ENCODE measurements at regions not wholly inside any gene's neighbourhood (a gene's known extent, or its start where the extent isn't known, plus 50 kb on each side); places are given as distances from the start of the nearest gene placed in this dataset.
A peak's percentile ranks its signal among the peaks of the same experiment; 100 is the strongest.

GRCh38 chr2:19205983-19206533 lies 152.4 kb downstream of the OSR1 start:
- Histone ChIP-seq H3K4me3 (ENCODE audit: low read depth, low read length) (no peak overlapping the region), H3K27ac (ENCODE audit: low read depth, low read length) (peak overlapping the region; percentile 0), H3K9me3 (ENCODE audit: control insufficient read depth, insufficient read depth, low read length) (no peaks in the 10 kb centered on the region), H3K27me3 (ENCODE audit: control insufficient read depth, insufficient read depth, low read length) (no peaks in the 10 kb centered on the region)
- ChIA-PET POLR2A (no interaction called here), CTCF (no interaction called here)
- DNase-seq (ENCODE audit: low read depth, low spot score) = no peak
- TF ChIP-seq, protein P1, sequence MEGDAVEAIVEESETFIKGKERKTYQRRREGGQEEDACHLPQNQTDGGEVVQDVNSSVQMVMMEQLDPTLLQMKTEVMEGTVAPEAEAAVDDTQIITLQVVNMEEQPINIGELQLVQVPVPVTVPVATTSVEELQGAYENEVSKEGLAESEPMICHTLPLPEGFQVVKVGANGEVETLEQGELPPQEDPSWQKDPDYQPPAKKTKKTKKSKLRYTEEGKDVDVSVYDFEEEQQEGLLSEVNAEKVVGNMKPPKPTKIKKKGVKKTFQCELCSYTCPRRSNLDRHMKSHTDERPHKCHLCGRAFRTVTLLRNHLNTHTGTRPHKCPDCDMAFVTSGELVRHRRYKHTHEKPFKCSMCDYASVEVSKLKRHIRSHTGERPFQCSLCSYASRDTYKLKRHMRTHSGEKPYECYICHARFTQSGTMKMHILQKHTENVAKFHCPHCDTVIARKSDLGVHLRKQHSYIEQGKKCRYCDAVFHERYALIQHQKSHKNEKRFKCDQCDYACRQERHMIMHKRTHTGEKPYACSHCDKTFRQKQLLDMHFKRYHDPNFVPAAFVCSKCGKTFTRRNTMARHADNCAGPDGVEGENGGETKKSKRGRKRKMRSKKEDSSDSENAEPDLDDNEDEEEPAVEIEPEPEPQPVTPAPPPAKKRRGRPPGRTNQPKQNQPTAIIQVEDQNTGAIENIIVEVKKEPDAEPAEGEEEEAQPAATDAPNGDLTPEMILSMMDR (IDR thresholded peaks at IDR 0.05; ENCODE audit: low read depth, low read length) = no peak

DNA sequence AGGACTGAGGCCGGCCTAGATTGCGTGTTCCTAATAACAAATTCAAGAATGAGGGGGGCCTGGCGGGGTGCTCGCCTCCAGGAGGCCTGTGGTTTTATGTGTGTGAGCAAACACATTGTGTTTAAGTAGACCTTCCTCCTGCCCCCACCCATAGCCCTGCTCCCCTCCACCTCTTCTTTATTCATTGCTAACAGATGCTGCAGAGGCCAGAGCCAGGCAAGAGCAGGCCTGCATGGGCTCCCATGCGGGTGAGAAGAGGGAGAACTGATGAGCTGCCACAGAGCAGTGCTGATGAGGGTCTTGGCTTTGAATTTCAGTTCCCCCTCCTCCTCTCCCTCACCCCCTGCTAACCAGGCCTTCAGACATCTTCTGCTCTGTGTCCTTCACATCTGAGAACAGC lies 154.6 kb downstream of the OSR1 start:
- no peak for DNase-seq (ENCODE audit: low read depth, low spot score)
- H3K4me3 ChIP-seq (ENCODE audit: low read depth, low read length) = no peak overlapping the region
- TF ChIP-seq, protein P1 (IDR thresholded peaks at IDR 0.05; ENCODE audit: low read depth, low read length) = no peak
- no peak overlapping the region for H3K27ac ChIP-seq (ENCODE audit: low read depth, low read length)
- POLR2A ChIA-PET = no interaction called here
- CTCF ChIA-PET = no interaction called here
- no peaks in the 10 kb centered on the region for H3K9me3 ChIP-seq (ENCODE audit: control insufficient read depth, insufficient read depth, low read length)
- no peaks in the 10 kb centered on the region for H3K27me3 ChIP-seq (ENCODE audit: control insufficient read depth, insufficient read depth, low read length)

DNA sequence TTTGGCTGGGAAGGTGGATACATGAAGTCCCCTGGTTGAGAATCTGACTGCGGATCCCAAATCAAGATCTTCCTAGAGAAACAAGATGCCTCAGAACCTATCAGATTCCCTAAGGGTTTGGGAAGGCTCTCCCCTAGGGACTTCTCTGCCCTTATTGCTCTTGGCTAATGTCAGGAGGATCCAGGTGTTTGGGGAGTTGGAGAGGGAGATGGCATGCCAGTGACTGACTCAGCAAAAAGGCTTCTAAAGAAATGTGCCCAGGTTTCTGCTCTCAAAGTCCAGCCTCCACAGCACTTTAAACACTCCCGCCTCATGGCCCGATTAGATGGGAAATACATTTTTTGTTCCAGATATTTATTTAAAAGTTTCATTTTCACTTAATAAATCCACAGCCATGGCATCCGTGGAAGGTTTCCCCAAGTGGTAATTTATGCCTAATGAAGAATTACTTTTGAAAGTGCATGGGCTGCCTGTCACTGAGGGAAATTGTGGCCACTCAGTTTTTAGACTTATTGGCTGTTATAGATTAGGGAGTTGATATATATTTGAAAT lies 156.4 kb downstream of the OSR1 start:
- H3K9me3 ChIP-seq (ENCODE audit: control insufficient read depth, insufficient read depth, low read length) = no peaks in the 10 kb centered on the region
- no peak overlapping the region for H3K4me3 ChIP-seq (ENCODE audit: low read depth, low read length)
- H3K27ac ChIP-seq (ENCODE audit: low read depth, low read length) = no peak overlapping the region
- H3K27me3 ChIP-seq (ENCODE audit: control insufficient read depth, insufficient read depth, low read length) = no peaks in the 10 kb centered on the region
- ChIA-PET POLR2A (no interaction called here), CTCF (interaction anchor here (0.5 kb wide), 1 partner anchor 539 kb away, joined by 3 read pairs; no protein-coding TSS in a partner anchor)
- TF ChIP-seq, protein P1 (IDR thresholded peaks at IDR 0.05; ENCODE audit: low read depth, low read length) = no peak
- DNase-seq (ENCODE audit: low read depth, low spot score) = no peak

DNA sequence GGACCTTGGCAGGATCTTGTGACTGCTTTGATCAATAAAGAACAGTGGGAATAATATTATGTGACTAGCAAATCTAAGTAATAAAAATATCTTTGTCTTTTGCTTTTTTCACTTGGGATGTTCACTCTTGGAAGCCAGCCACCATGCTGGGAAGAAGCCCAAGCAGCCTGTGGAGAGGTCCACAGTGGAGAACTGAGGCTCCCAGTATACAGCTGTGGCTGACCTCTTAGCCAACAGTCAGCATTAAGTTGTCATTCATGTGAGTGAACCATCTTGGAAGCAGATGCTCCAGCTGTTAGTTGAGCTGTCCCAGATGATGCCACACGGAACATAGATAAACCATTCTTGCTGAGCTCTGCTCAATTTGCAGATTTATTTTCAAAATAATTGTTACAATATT lies 160.0 kb downstream of the OSR1 start:
- TF ChIP-seq, protein P1 (IDR thresholded peaks at IDR 0.05; ENCODE audit: low read depth, low read length) = no peak
- POLR2A ChIA-PET = no interaction called here
- no peak overlapping the region for H3K4me3 ChIP-seq (ENCODE audit: low read depth, low read length)
- CTCF ChIA-PET = no interaction called here
- H3K9me3 ChIP-seq (ENCODE audit: control insufficient read depth, insufficient read depth, low read length) = no peaks in the 10 kb centered on the region
- DNase-seq (ENCODE audit: low read depth, low spot score) = no peak
- no peak overlapping the region for H3K27ac ChIP-seq (ENCODE audit: low read depth, low read length)
- no peaks in the 10 kb centered on the region for H3K27me3 ChIP-seq (ENCODE audit: control insufficient read depth, insufficient read depth, low read length)

DNA sequence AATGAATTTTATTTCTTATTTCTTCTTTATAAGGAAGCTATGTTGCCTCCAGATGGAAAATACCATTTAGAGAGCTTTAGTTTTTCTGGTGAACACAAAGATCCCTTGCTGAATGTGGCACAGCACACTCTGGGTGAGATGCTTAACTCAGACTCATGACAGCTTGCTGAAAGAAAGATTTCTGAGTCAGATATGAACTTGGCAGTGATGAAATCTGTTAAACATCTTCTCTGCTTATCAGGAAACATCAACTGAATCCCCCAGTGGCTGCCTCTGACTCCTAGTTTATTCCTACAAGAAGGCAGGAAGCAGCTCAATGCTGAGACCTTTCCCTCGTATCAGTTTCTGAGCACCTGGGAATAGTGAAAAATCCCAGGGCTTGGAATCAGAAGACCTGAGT lies 162.8 kb downstream of the OSR1 start:
- no peak for DNase-seq (ENCODE audit: low read depth, low spot score)
- H3K27me3 ChIP-seq (ENCODE audit: control insufficient read depth, insufficient read depth, low read length) = no peaks in the 10 kb centered on the region
- H3K9me3 ChIP-seq (ENCODE audit: control insufficient read depth, insufficient read depth, low read length) = no peaks in the 10 kb centered on the region
- no peak overlapping the region for H3K27ac ChIP-seq (ENCODE audit: low read depth, low read length)
- TF ChIP-seq, protein P1 (IDR thresholded peaks at IDR 0.05; ENCODE audit: low read depth, low read length) = no peak
- POLR2A ChIA-PET = interaction anchor here (0.6 kb wide), 1 partner anchor 40 kb away, joined by 4 read pairs; no protein-coding TSS in a partner anchor
- CTCF ChIA-PET = interaction anchor here (0.7 kb wide), 2 partner anchors 10 to 22 kb away, joined by 3 read pairs; no protein-coding TSS in a partner anchor
- no peak overlapping the region for H3K4me3 ChIP-seq (ENCODE audit: low read depth, low read length)
